ENCODE measurements at regions not wholly inside any gene's neighbourhood (a gene's known extent, or its start where the extent isn't known, plus 50 kb on each side); places are given as distances from the start of the nearest gene placed in this dataset.

GRCh38 chr10:121169406-121169805 is 318.2 kb downstream of the WDR11 start:
- Histone ChIP-seq H2AFZ (ENCODE audit: low read depth) (no peak overlapping the region), H3K9me3 (no peaks in the 10 kb centered on the region), H3K4me3 (ENCODE audit: low read depth in 2 of 2, low read length in 1 of 2) (no peak overlapping the region), H3K27ac (ENCODE audit: low read depth in 2 of 2, low read length in 1 of 2) (no peak overlapping the region), H3F3A (replicated peaks; ENCODE audit: insufficient read depth) (no peaks in the 10 kb centered on the region), H3K27me3 (ENCODE audit: insufficient read depth) (no peaks in the 10 kb centered on the region), H3K36me3 (replicated peaks in 1 of 2; ENCODE audit: control insufficient read depth in 1 of 2, insufficient read depth in 2 of 2, low read length in 1 of 2) (no peaks in the 10 kb centered on the region), H3K4me1 (ENCODE audit: control insufficient read depth in 1 of 2, insufficient read depth in 2 of 2, low read depth in 1 of 2, low read length in 1 of 2) (no peaks in the 10 kb centered on the region; a peak in 1 of 4 replicates), H4K20me1 (ENCODE audit: insufficient read depth) (no peaks in the 10 kb centered on the region), H3K79me2 (ENCODE audit: insufficient read depth) (no peaks in the 10 kb centered on the region), H3K9ac (no peak overlapping the region), H3K4me2 (no peak overlapping the region), H3K9me2 (no peaks in the 10 kb centered on the region)
- ChIA-PET POLR2A (no interaction called here), CTCF (interaction anchor here (1.0 kb wide), 1 partner anchor 440 kb away, joined by 5 read pairs; no protein-coding TSS in a partner anchor)
- 24% methylated on average over 3 of the region's 3 CpGs for whole genome bisulfite sequencing (ENCODE audit: low lambda C conversion rate)
- no peak for DNase-seq
- TF ChIP-seq RFX5 (IDR thresholded peaks at IDR 0.05; ENCODE audit: low read length) (no peak), YY1 (IDR thresholded peaks at IDR 0.05; ENCODE audit: low read depth) (no peak), GABPA (IDR thresholded peaks at IDR 0.05; ENCODE audit: low read depth) (no peak), FOXJ3 (CRISPR knock-in tag; IDR thresholded peaks at IDR 0.05) (no peak), MXI1 (IDR thresholded peaks at IDR 0.05; ENCODE audit: low read depth, low read length) (no peak)

- H3K4me3 ChIP-seq (ENCODE audit: low read depth in 2 of 2, low read length in 1 of 2): no peak overlapping the region
- no peak for TF ChIP-seq ZBTB33 (IDR thresholded peaks at IDR 0.05; ENCODE audit: borderline replicate concordance, low read depth)
- TF ChIP-seq RXRA (IDR thresholded peaks at IDR 0.05; ENCODE audit: borderline replicate concordance, low read depth): no peak
- TF ChIP-seq JUND (IDR thresholded peaks at IDR 0.05): no peak
- no peak for TF ChIP-seq NRF1 (IDR thresholded peaks at IDR 0.05; ENCODE audit: low read depth, low read length)
- TF ChIP-seq NFIC (IDR thresholded peaks at IDR 0.05; ENCODE audit: borderline replicate concordance): no peak
- no peak for TF ChIP-seq PBX3 (IDR thresholded peaks at IDR 0.05)
- no peak for TF ChIP-seq USF1 (IDR thresholded peaks at IDR 0.05; ENCODE audit: borderline replicate concordance, low read depth)
- TF ChIP-seq EP300 (IDR thresholded peaks at IDR 0.05; ENCODE audit: borderline replicate concordance in 1 of 2, low read depth in 1 of 2, low read length in 1 of 2): no peak
- TF ChIP-seq GABPA (IDR thresholded peaks at IDR 0.05; ENCODE audit: low read depth): no peak
- no peak for TF ChIP-seq IRF3 (IDR thresholded peaks at IDR 0.05; ENCODE audit: low read depth, low read length)
- TF ChIP-seq TCF12 (IDR thresholded peaks at IDR 0.05): no peak
- H3K4me1 ChIP-seq (ENCODE audit: control insufficient read depth in 1 of 2, insufficient read depth in 2 of 2, low read depth in 1 of 2, low read length in 1 of 2): no peaks in the 10 kb centered on the region; a peak in 1 of 4 replicates
- H3K9me2 ChIP-seq: no peaks in the 10 kb centered on the region
- H3K9ac ChIP-seq: no peak overlapping the region
- H3K79me2 ChIP-seq (ENCODE audit: insufficient read depth): no peaks in the 10 kb centered on the region
- CTCF ChIA-PET: interaction anchor here (1.4 to 1.5 kb wide), 2 partner anchors 23 to 652 kb away, joined by 3 to 4 read pairs; no protein-coding TSS in a partner anchor
- H3K27me3 ChIP-seq (ENCODE audit: insufficient read depth): no peaks in the 10 kb centered on the region
- H3K27ac ChIP-seq (ENCODE audit: low read depth in 2 of 2, low read length in 1 of 2): no peak overlapping the region
- no peak for DNase-seq
- H3F3A ChIP-seq (replicated peaks; ENCODE audit: insufficient read depth): no peaks in the 10 kb centered on the region
- POLR2A ChIA-PET: no interaction called here
- H3K9me3 ChIP-seq: no peaks in the 10 kb centered on the region
- H2AFZ ChIP-seq (ENCODE audit: low read depth): no peak overlapping the region
- no peaks in the 10 kb centered on the region for H3K36me3 ChIP-seq (replicated peaks in 1 of 2; ENCODE audit: control insufficient read depth in 1 of 2, insufficient read depth in 2 of 2, low read length in 1 of 2)
- H4K20me1 ChIP-seq (ENCODE audit: insufficient read depth): no peaks in the 10 kb centered on the region
- 21% methylated on average over 10 of the region's 10 CpGs for WGBS (ENCODE audit: low lambda C conversion rate)
- no peak overlapping the region for H3K4me2 ChIP-seq
Observed at GRCh38 chr10:121171825-121172787, 320.9 kb downstream of the WDR11 start.

Data from SK-N-SH (cell line).